HCT116 (cell line): ENCODE measurements at regions not wholly inside any gene's neighbourhood (a gene's known extent, or its start where the extent isn't known, plus 50 kb on each side); places are given as distances from the start of the nearest gene placed in this dataset.
"Not testable (repeated sequence)": the region's sequence is repeated elsewhere in the genome, so short reads cannot be mapped to it uniquely, and the experiment has no call there.

ENCODE experiments used
- ATAC-seq: fragments of 200-7000 bp; cut with Tn5 transposase; 2 replicates; pipeline ENCODE4 v1.9.1; 2020; ENCODE audit warnings: mild to moderate bottlenecking, moderate library complexity
- BruUV-seq: library from RNA; stranded (reverse); fragments of 400-500 nt; replicated peaks from 2 replicates; lab custom pipeline; 2021; lab: Mats Ljungman, UMichigan
- CTCF ChIA-PET: fragments of 300-600 bp; sonication (Branson Sonifier 250); formaldehyde crosslinking; loops from one replicate; lab custom pipeline; 2021; ENCODE audit warnings: antibody characterized with exemption; lab: Charles Lee
- POLR2A ChIA-PET: fragments of 300-600, 350-600 bp; sonication (Branson Sonifier 250); formaldehyde crosslinking; loops from one replicate; lab custom pipeline; 2021; ENCODE audit warnings: antibody characterized with exemption; lab: Charles Lee
- RAD21 ChIA-PET, 2 experiments: fragments of 300-600 bp; sonication (Branson Sonifier 250); formaldehyde crosslinking; loops; one replicate each; lab custom pipeline; 2023; ENCODE audit warnings: low total read pairs in 2 of 2; ENCODE audit not compliant: uncharacterized antibody in 2 of 2, unreplicated experiment in 2 of 2, low non-redundant PET in 1 of 2; lab: Charles Lee
- DNase-seq: peaks from one replicate; pipeline ENCODE4 v3.0.0-alpha.2; 2010; ENCODE audit warnings: low read depth, low spot score
- H2AFZ ChIP-seq: fragments of 200-600 bp; shearing (Covaris generic), sonication (generic); 2 replicates; pipeline ENCODE4 v1.6.1; 2017; ENCODE audit warnings: low read depth, mixed run types, mixed read lengths, antibody characterized with exemption, low read length; ENCODE audit not compliant: poor library complexity, severe bottlenecking
- H3K27ac ChIP-seq: 2 replicates; pipeline ENCODE4 v1.5.1; 2012; ENCODE audit warnings: low read depth, low read length
- H3K27me3 ChIP-seq: fragments of 200-600 bp; sonication (generic); 2 replicates; pipeline ENCODE4 v1.6.1; 2016; ENCODE audit warnings: mixed run types, low read length, mixed read lengths; ENCODE audit not compliant: insufficient read depth
- H3K36me3 ChIP-seq, 2 experiments: fragments of 200-500 bp in 1 of 2; fragments of 200-600 bp in 1 of 2; sonication (Bioruptor generic) in 1 of 2; sonication (generic) in 1 of 2; 2 replicates each; pipeline versions ENCODE4 v1.5.1 to v1.6.1; 2014 to 2016; ENCODE audit warnings: low read length in 2 of 2, inconsistent platforms in 1 of 2, mixed read lengths in 1 of 2, mixed run types in 1 of 2; ENCODE audit not compliant: insufficient read depth in 2 of 2, control insufficient read depth in 1 of 2
- H3K4me1 ChIP-seq, 2 experiments: fragments of 200-600 bp in 1 of 2; sonication (generic) in 1 of 2; 2 replicates each; pipeline versions ENCODE4 v1.5.1 to v1.6.1; 2012 to 2017; ENCODE audit warnings: low read length in 2 of 2, inconsistent platforms in 1 of 2, mild to moderate bottlenecking in 1 of 2, mixed read lengths in 1 of 2, mixed run types in 1 of 2, moderate library complexity in 1 of 2; ENCODE audit not compliant: insufficient read depth in 2 of 2, control insufficient read depth in 1 of 2
- H3K4me2 ChIP-seq: fragments of 200-600 bp; sonication (generic); 2 replicates; pipeline ENCODE4 v1.6.1; 2017; ENCODE audit warnings: mixed run types, low read length, mixed read lengths
- H3K4me3 ChIP-seq, 2 experiments: fragments of 200-600 bp in 1 of 2; sonication (generic) in 1 of 2; replicated peaks in 1 of 2; 2 replicates each; pipeline ENCODE4 v1.5.1; 2011 to 2016; ENCODE audit warnings: low read length in 2 of 2, control low read depth in 1 of 2, low read depth in 1 of 2, mild to moderate bottlenecking in 1 of 2, mixed read lengths in 1 of 2, mixed run types in 1 of 2
- H3K79me2 ChIP-seq: fragments of 200-600 bp; sonication (generic); 2 replicates; pipeline ENCODE4 v1.6.1; 2017; ENCODE audit warnings: mild to moderate bottlenecking, mixed run types, low read length, moderate library complexity, mixed read lengths; ENCODE audit not compliant: insufficient read depth
- H3K9ac ChIP-seq: fragments of 200-600 bp; sonication (generic); 2 replicates; pipeline ENCODE4 v1.6.1; 2016; ENCODE audit warnings: low read length, mixed read lengths
- H3K9me2 ChIP-seq: fragments of 200-600 bp; sonication (generic), shearing (Covaris generic); 2 replicates; pipeline ENCODE4 v1.6.1; 2017; ENCODE audit warnings: mixed run types, mild to moderate bottlenecking, moderate library complexity; ENCODE audit not compliant: insufficient read depth
- H3K9me3 ChIP-seq, 2 experiments: fragments of 200-500 bp in 1 of 2; fragments of 200-600 bp in 1 of 2; sonication (Bioruptor generic) in 1 of 2; sonication (generic) in 1 of 2; 2 replicates each; pipeline ENCODE4 v1.6.1; 2014 to 2017; ENCODE audit warnings: low read length in 2 of 2, mixed read lengths in 2 of 2, inconsistent platforms in 1 of 2, low read depth in 1 of 2, mild to moderate bottlenecking in 1 of 2, mixed run types in 1 of 2, moderate library complexity in 1 of 2; ENCODE audit not compliant: control insufficient read depth in 1 of 2, insufficient read depth in 1 of 2
- H4K20me1 ChIP-seq: fragments of 200-600 bp; sonication (generic), shearing (Covaris generic); 2 replicates; pipeline ENCODE4 v1.6.1; 2017; ENCODE audit warnings: mixed run types, mild to moderate bottlenecking, moderate library complexity; ENCODE audit not compliant: insufficient read depth
- CBX3 ChIP-seq: IDR thresholded peaks from 2 replicates; pipeline ENCODE4 v1.6.1; 2012; ENCODE audit warnings: low read depth
- EZH2 ChIP-seq: fragments of 200-600 bp; sonication (generic); IDR thresholded peaks from 2 replicates; pipeline ENCODE4 v1.6.1; 2017; ENCODE audit warnings: antibody characterized with exemption, mixed run types
- POLR2A ChIP-seq: IDR thresholded peaks from 2 replicates; pipeline ENCODE4 v1.7.0; 2011; ENCODE audit warnings: borderline replicate concordance; ENCODE audit not compliant: insufficient read depth, insufficient read length; ENCODE audit errors: extremely low read depth
- POLR2AphosphoS5 ChIP-seq: IDR thresholded peaks from 2 replicates; pipeline ENCODE4 v1.6.1; 2011; ENCODE audit warnings: mild to moderate bottlenecking, low read depth, low read length, moderate library complexity
- SRF ChIP-seq: IDR thresholded peaks from 2 replicates; pipeline ENCODE4 v1.6.1; 2012; ENCODE audit warnings: low read depth
- TCF7L2 ChIP-seq: IDR thresholded peaks from 2 replicates; pipeline ENCODE4 v1.7.0; 2011; ENCODE audit warnings: borderline replicate concordance, inconsistent platforms; ENCODE audit not compliant: insufficient read depth, insufficient read length; ENCODE audit errors: extremely low read depth
- ZNF274 ChIP-seq: fragments of 200-500 bp; sonication (Bioruptor generic); IDR thresholded peaks from 2 replicates; pipeline ENCODE4 v1.6.1; 2014; ENCODE audit warnings: mild to moderate bottlenecking, low read depth, low read length, inconsistent platforms
- intact Hi-C: fragments of 100-400 bp; cut with micrococcal nuclease; formaldehyde crosslinking; loops from 2 replicates; pipeline ENCODE4 v1.10.0; 2022
- TF ChIP-seq, protein P1 (sequence below): IDR thresholded peaks from 2 replicates; pipeline ENCODE4 v1.6.1; 2012

DNA sequence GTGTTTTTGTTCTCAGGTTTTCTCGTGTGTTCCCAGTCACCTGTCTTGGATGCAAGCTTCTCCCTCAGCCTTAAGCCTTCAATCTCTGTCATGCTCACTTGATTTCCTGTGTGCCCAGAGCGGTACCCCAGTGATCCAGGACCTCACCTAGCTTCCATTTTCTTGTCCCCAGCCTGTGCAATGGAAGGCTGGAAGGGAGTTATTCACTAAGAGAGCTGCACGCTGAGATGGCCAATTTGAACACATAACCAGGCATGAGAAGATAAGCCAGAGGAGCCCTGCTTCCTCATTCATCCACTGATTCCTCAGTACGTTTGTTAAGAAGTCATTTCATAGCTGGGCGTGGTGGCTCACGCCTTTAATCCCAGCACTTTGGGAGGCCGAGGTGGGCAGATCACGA lies 130.8 kb upstream of the SERPINE2 start:
- H3K4me2 ChIP-seq, result no peak overlapping the region
- no peaks in the 10 kb centered on the region for H4K20me1 ChIP-seq
- H3K9me2 ChIP-seq, result no peaks in the 10 kb centered on the region
- H3K4me3 ChIP-seq, result no peak overlapping the region
- no peaks in the 10 kb centered on the region for H3K27me3 ChIP-seq
- H3K27ac ChIP-seq, result no peak overlapping the region
- DNase-seq (no peak), ATAC-seq (no peak)
- ChIA-PET RAD21 (no interaction called here), POLR2A (no interaction called here)
- no peaks in the 10 kb centered on the region for H3K4me1 ChIP-seq
- H2AFZ ChIP-seq, result no peak overlapping the region
- no peak overlapping the region for H3K9ac ChIP-seq
- no peaks in the 10 kb centered on the region for H3K36me3 ChIP-seq
- intact Hi-C loops, result no loop called here
- no TSS peak for BruUV-seq
- TF ChIP-seq EZH2 (no peak), TCF7L2 (no peak), POLR2A (no peak), CBX3 (no peak), SRF (no peak), POLR2AphosphoS5 (no peak), ZNF274 (no peak)
- TF ChIP-seq, protein P1, sequence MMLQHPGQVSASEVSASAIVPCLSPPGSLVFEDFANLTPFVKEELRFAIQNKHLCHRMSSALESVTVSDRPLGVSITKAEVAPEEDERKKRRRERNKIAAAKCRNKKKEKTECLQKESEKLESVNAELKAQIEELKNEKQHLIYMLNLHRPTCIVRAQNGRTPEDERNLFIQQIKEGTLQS, result no peak
- TF ChIP-seq, all 23 proteins: peak for 0
- CTCF ChIA-PET, result no interaction called here
- H3K79me2 ChIP-seq, result no peaks in the 10 kb centered on the region
- no peaks in the 10 kb centered on the region for H3K9me3 ChIP-seq

DNA sequence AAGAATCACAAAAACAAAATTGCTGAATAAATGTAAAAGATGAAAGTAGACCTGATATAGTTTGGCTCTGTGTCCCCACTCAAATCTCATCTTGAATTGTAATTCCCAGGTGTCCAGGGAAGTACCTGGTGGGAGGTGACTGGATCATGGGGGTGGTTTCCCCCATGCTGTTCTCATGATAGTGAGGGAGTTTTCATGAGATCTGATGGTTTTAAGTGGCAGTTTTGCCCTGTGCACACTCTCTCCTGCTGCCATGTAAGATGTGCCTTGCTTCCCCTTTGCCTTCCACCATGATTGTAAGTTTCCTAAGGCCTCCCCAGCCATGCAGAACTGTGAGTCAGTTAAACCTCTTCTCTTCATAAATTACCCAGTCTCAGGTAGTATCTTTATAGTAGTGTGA lies 128.7 kb upstream of the SERPINE2 start:
- POLR2A ChIA-PET, RAD21 ChIA-PET, H2AFZ ChIP-seq, H4K20me1 ChIP-seq, H3K27me3 ChIP-seq, H3K4me2 ChIP-seq, H3K9me3 ChIP-seq, H3K79me2 ChIP-seq, H3K4me1 ChIP-seq, intact Hi-C loops, CTCF ChIA-PET, H3K27ac ChIP-seq, H3K9me2 ChIP-seq, H3K36me3 ChIP-seq, DNase-seq, H3K4me3 ChIP-seq, BruUV-seq, H3K9ac ChIP-seq, ATAC-seq: not testable (repeated sequence)
